GM21786 (cell line): ENCODE measurements at regions not wholly inside any gene's neighbourhood (a gene's known extent, or its start where the extent isn't known, plus 50 kb on each side); places are given as distances from the start of the nearest gene placed in this dataset.
"Not testable (repeated sequence)": the region's sequence is repeated elsewhere in the genome, so short reads cannot be mapped to it uniquely, and the experiment has no call there.

Experiments used
- ATAC-seq: cut with Tn5 transposase; IDR thresholded peaks from one replicate; pipeline ENCODE4 v1.9.1; 2021; ENCODE audit not compliant: unreplicated experiment

DNA sequence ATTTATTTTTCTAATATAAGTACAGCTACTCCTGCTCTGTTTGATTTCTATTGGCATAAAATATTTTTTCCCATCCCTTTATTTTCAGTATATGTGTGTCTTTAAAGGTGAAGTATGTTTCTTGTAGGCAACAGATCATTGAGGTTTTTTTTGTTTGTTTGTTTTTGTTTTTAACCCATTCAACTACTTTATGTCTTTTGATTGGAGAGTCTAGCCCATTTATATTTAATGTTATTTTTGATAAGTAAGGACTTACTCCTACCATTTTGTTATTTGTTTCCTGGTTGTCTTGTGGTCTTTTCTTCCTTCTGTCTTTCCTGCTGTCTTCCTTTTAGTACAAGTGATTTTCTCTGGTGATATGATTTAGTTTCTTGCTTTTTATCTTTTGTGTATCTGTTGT lies 285.1 kb upstream of the PROX1 start:
- no peak for ATAC-seq

GRCh38 chr1:213704941-213705340 lies 282.8 kb upstream of the PROX1 start:
- no peak for ATAC-seq

- ATAC-seq: not testable (repeated sequence)
Observed at GRCh38 chr1:213711833-213712490, 275.8 kb upstream of the PROX1 start.

DNA sequence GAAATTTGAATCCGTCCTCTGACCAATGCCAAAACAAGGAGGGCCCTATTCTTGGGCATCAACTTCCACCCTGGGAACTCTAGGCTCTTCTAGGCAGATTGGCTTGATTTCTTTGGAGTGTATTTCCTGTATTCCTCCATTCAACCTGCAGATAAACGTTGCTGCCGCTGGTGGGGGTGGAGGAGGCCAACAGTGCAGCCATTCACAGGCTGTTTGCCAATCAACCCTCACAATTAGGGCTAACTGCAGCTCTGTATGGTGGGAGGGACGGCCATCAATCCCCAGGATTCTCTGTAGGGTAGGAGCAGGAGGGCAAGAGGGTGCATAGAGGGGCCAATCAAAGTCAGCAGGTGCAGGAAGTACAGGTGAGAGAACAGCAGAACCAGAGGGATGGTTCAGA lies 273.1 kb upstream of the PROX1 start:
- no peak for ATAC-seq

DNA sequence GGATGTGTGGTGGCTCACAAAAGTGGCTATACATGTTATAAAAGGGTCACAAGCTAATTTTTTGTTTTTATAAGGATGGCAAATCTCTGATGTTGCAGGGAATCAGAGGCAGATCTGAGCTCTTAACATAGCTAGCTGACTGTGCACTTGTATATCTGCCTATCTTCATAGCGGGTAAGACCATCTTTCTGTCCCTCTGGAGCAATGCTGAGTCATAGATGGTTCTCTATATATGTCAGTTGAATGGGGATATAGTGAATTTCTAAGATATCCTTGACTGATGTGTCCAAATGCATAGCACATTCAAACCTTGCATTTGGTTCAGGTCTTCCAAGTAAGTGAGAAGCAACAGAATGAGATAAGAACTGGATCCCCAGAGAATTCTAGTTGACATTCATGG lies 272.6 kb upstream of the PROX1 start:
- ATAC-seq: no peak

DNA sequence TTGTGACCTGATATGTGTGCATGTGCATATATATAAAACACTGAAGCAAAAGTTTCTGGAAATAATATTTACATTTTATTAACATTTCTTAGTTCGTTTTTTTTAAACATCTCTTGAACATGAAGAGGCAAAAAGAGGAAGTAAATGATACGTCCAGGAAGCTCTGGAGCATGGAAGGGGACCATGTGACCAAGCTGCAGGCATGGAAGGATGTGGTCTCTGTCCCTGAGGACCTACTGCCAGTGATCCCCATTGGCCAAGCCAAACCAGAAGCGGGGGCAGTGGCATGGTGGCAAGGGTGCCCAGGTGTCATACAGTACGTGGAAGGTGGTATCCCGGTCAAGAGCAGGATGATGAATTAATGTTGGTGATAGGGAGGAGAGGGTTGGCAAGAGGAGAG lies 268.3 kb upstream of the PROX1 start:
- ATAC-seq: no peak

- ATAC-seq: no peak
Observed at GRCh38 chr1:213720032-213720431, 267.7 kb upstream of the PROX1 start.

- no peak for ATAC-seq
Observed at GRCh38 chr1:213723187-213723586, 264.6 kb upstream of the PROX1 start.

DNA sequence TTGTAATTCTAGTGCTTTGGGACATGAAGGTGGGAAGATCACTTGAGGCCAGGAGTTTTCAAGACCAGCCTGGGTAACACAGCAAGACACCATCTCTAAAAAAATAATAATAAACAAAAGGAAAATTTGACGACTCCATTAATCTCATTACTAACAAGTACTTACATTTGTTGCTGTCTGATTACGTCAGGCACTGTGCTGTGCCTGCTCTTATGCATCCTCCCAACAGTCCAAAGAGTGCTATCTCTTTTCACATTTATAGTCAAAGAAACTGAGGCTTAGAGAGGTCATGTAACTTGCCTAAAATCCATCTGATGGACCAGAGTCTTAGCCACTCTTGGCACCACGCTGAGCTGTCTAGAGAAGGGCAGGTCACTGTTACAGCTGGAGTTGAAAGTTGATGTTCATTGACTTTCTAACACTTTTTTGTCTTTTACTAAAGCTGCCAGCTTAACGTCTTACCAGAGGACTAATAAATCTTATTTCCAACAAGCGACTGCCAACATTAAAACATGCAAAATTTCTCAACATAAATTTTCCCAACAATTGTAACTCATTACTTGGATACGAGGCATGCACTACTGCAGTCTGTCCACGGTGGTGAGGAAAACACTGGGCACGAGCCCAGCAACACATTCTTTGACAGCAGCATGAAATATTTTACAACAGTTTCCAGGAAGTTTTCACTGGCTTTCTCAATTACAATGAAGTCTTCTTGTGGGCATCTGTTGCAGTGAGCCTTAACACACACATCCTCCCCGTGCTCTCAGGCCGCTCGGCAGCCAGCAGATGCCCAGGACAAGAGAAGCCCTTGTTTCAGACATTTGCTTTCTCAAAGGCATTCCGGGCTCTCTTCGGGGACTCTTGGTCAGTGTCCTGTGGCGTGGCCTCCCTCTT lies 262.9 kb upstream of the PROX1 start:
- no peak for ATAC-seq

- no peak for ATAC-seq
Observed at GRCh38 chr1:213727853-213728592, 259.8 kb upstream of the PROX1 start.

- no peak for ATAC-seq
Observed at GRCh38 chr1:213728593-213729536, 258.9 kb upstream of the PROX1 start.

DNA sequence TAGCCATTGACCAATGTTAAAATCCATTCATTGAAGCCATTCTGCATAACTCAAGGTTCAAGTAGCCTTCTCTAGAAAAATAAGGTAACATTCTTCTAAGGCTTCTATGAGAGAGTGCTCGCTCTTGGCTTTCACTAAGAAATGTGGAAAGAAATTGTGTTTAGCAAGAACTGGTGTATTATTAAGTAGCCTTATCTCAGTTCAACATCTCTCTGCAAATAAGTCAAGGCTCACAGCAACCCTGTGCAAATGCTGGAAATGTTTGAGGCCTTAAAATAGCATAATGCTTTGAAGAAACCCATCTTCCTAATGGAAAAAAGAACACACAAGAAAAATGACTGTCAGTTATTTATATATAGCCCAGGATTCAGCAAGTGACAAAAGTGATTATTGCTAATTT lies 254.1 kb upstream of the PROX1 start:
- ATAC-seq: no peak

DNA sequence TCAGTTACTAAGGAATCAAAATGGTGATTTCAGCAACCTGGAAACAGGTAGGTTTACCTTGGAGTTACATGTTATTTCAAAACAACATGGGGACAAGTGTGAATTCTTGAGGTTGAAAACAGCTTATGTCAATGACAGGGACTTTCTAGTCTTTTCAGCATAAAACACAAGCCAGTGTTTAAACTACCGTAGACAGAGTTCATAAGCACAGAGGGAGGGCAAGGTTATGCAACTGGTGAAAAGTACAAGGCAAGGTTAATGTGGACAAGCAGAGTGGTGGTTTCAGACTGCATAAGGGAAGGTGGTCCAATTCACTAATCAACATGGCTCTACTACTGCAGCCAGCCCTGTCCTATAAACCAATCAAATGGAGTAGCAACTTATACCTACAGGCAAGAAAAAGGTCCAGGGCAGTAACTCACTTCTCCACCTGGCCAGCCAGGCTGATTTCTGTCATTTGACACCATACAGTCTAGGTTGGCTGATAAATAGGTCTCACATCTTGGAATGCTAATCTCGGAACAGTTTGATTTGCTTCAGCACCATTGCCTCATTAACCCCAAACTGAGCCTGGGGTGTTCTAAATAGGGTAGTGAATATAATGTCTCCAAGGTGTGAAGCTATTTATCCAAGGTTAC lies 250.3 kb upstream of the PROX1 start:
- ATAC-seq: no peak

DNA sequence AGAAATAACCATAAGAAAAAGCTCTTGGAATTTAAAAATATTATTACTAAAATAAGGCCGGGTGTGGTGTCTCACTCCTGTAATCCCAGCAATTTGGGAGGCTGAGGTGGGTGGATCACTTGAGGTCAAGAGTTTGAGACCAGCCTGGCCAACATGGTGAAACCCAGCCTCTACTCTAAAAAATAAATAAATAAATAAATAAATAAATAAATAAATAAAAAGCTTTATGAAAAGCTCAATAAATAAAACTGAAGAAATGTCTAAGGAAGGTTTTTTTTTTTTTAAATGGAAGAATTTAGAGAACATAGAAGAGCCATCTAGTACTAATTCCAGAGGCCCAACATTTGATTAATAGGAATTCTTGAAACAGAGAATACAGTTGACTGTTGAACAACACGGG lies 249.1 kb upstream of the PROX1 start:
- ATAC-seq: no peak

GRCh38 chr1:213742992-213743391 lies 244.8 kb upstream of the PROX1 start:
- ATAC-seq: no peak

- no peak for ATAC-seq
Observed at GRCh38 chr1:213744780-213745179, 243.0 kb upstream of the PROX1 start.

DNA sequence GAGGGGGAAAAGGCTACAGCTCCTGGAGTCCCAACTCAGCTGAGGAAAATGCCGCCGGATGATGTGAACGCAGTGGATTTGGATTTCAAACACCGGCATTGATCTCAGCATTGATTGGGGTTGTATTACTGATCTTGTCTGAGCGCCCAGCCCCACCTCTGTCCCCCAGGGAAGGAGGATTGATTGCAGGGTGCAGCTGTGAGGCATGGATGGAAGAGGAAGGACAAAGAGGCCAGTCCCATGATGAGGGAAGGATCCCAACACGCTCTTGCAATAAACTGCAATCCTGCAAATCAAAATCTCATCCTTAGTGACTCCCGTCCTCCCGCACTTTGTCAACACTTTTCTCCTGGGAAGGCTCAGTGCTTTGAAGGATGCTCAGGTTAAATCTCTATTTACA lies 242.3 kb upstream of the PROX1 start:
- no peak for ATAC-seq

GRCh38 chr1:213749558-213749957 lies 238.2 kb upstream of the PROX1 start:
- no peak for ATAC-seq

DNA sequence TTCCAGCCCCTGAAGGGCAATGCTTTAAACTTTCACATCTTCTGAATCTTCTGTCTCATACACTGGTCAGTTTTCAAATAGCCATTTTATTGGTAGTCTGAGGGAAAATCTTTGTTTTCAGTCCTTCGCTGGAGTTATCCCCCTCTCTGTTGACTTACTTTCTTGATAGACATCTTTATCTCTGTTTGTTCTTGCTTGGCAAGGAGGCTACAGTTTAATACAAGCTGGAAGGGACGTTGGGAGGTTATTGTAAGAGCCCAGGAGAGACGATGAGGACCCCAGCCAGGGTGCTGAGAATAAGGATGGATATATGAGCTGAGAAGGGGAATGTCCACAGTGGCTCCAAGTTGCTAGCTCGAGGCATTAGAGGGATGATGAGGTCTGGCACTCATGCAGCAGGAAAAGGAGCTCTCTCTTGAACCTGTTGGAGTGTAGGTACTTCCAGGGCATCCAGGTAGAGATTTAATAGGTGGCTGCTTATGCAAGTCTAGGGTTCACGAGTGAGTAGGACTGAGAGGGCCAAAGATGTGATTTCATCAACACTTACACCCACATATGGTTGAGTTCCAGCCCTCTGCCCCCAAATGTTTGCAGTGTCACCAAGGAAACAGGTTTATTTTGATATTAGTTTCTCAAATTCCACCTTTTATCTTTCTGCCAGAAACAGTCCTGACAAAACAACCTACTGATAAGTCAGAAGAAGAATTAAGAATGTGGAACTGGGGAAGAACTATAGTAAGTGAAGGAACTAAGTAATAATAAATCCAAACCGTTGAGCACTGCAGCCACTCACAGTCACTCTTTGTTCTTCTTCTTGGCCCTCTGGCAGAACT lies 237.3 kb upstream of the PROX1 start:
- no peak for ATAC-seq
